ENCODE measurements at regions not wholly inside any gene's neighbourhood (a gene's known extent, or its start where the extent isn't known, plus 50 kb on each side); places are given as distances from the start of the nearest gene placed in this dataset.

- Histone ChIP-seq H3K9me2 (ENCODE audit: insufficient read depth, low read length) (no peaks in the 10 kb centered on the region), H3K27ac (ENCODE audit: low read depth, low read length, poor library complexity, severe bottlenecking) (no peak overlapping the region), H3K4me2 (ENCODE audit: low read length) (no peak overlapping the region), H3K79me2 (ENCODE audit: insufficient read depth, low read depth, low read length) (no peaks in the 10 kb centered on the region), H3K4me3 (ENCODE audit: low read depth, low read length, poor library complexity, severe bottlenecking) (no peak overlapping the region), H4K20me1 (ENCODE audit: insufficient read depth, low read length) (no peaks in the 10 kb centered on the region), H2AFZ (ENCODE audit: low read length) (no peak overlapping the region), H3K36me3 (ENCODE audit: insufficient read depth, low read length) (no peaks in the 10 kb centered on the region; the same call in 1 of the 2 replicates), H3K9me3 (ENCODE audit: low read length) (no peaks in the 10 kb centered on the region; the same call in 1 of the 2 replicates), H3K4me1 (ENCODE audit: insufficient read depth, low read length, poor library complexity, severe bottlenecking) (peaks cover 33% of the 10 kb centered on the region)
- BruUV-seq (replicated peaks): no TSS peak
- no peak for DNase-seq (ENCODE audit: low spot score)
- POLR2A ChIA-PET: interaction anchor here (0.6 to 1.8 kb wide), 11 partner anchors 10 to 650 kb away, joined by 3 to 11 read pairs (median 4); no protein-coding TSS in a partner anchor
- TF ChIP-seq EZH2phosphoT487 (IDR thresholded peaks at IDR 0.05; ENCODE audit: borderline replicate concordance, low read depth, low read length) (no peak), CTCF (conservative IDR thresholded peaks at IDR 0.05; ENCODE audit: low read length) (no peak)
- CTCF ChIA-PET (ENCODE audit: unreplicated experiment): interaction anchor here (0.5 to 1.2 kb wide), 3 partner anchors 11 to 44 kb away, joined by 3 to 4 read pairs (median 3); no protein-coding TSS in a partner anchor
- intact Hi-C loops (cut with micrococcal nuclease; ENCODE audit: unreplicated experiment): loop anchor here (10.0 kb wide), 1 partner anchor 248 kb away; no protein-coding TSS in a partner anchor
These were observed 99.5 kb downstream of the CD83 start for GRCh38 chr6:14216946-14217684.

GRCh38 chr6:14217728-14218518, 100.4 kb downstream of the CD83 start:
- H3K36me3 ChIP-seq (ENCODE audit: insufficient read depth, low read length): no peaks in the 10 kb centered on the region; the same call in 1 of the 2 replicates
- intact Hi-C loops (cut with micrococcal nuclease; ENCODE audit: unreplicated experiment): loop anchor here (10.0 kb wide), 1 partner anchor 247 kb away; no protein-coding TSS in a partner anchor
- no peaks in the 10 kb centered on the region for H4K20me1 ChIP-seq (ENCODE audit: insufficient read depth, low read length)
- ChIA-PET POLR2A (interaction anchor here (0.8 to 1.8 kb wide), 6 partner anchors 10 to 104 kb away, joined by 3 to 11 read pairs (median 4); no protein-coding TSS in a partner anchor), CTCF (ENCODE audit: unreplicated experiment) (interaction anchor here (0.5 to 1.2 kb wide), 3 partner anchors 10 to 43 kb away, joined by 3 to 4 read pairs (median 3); no protein-coding TSS in a partner anchor)
- H3K9me3 ChIP-seq (ENCODE audit: low read length): no peaks in the 10 kb centered on the region; the same call in 1 of the 2 replicates
- H3K4me1 ChIP-seq (ENCODE audit: insufficient read depth, low read length, poor library complexity, severe bottlenecking): peaks cover 27% of the 10 kb centered on the region
- H3K4me3 ChIP-seq (ENCODE audit: low read depth, low read length, poor library complexity, severe bottlenecking): no peak overlapping the region
- no peak for DNase-seq (ENCODE audit: low spot score)
- H3K4me2 ChIP-seq (ENCODE audit: low read length): no peak overlapping the region
- no peak for TF ChIP-seq EZH2phosphoT487 (IDR thresholded peaks at IDR 0.05; ENCODE audit: borderline replicate concordance, low read depth, low read length)
- TF ChIP-seq CTCF (conservative IDR thresholded peaks at IDR 0.05; ENCODE audit: low read length): no peak
- no peak overlapping the region for H3K27ac ChIP-seq (ENCODE audit: low read depth, low read length, poor library complexity, severe bottlenecking)
- no peaks in the 10 kb centered on the region for H3K9me2 ChIP-seq (ENCODE audit: insufficient read depth, low read length)
- H2AFZ ChIP-seq (ENCODE audit: low read length): no peak overlapping the region
- H3K79me2 ChIP-seq (ENCODE audit: insufficient read depth, low read depth, low read length): no peaks in the 10 kb centered on the region
- no TSS peak for BruUV-seq (replicated peaks)
